Right lobe of liver (tissue), 4 donors: ENCODE measurements at regions not wholly inside any gene's neighbourhood (a gene's known extent, or its start where the extent isn't known, plus 50 kb on each side); places are given as distances from the start of the nearest gene placed in this dataset.
"Not testable (repeated sequence)": the region's sequence is repeated elsewhere in the genome, so short reads cannot be mapped to it uniquely, and the experiment has no call there.

ENCODE experiments used
- CTCF ChIP-seq, 4 donors: fragments of 200-600 bp in 3 of 4; fragments of 450-650 bp in 1 of 4; IDR thresholded peaks; one replicate each; pipeline versions ENCODE4 v1.5.1 to v1.8.0; 2016 to 2022; ENCODE audit warnings: antibody characterized with exemption in 4 of 4, mild to moderate bottlenecking in 2 of 4
- POLR2A ChIP-seq: fragments of 450-650 bp; IDR thresholded peaks from one replicate; pipeline ENCODE4 v1.6.1; 2017; ENCODE audit warnings: antibody characterized with exemption, mild to moderate bottlenecking
- donor health status: DM: no; HTN: no; CAD: no.
- donor health status: DM: no; HTN: no; CAD: no.
- donor health status: DM: no; HTN: yes; CAD: no.

- TF ChIP-seq CTCF (IDR thresholded peaks at IDR 0.05); POLR2A: not testable (repeated sequence)
Observed at GRCh38 chr5:136546441-136546840, 181.1 kb upstream of the TRPC7 start.
